GM12878 (cell line): ENCODE measurements at regions not wholly inside any gene's neighbourhood (a gene's known extent, or its start where the extent isn't known, plus 50 kb on each side); places are given as distances from the start of the nearest gene placed in this dataset.

Source experiments
- ATAC-seq: fragments of 200-7000 bp; cut with Tn5 transposase; 3 replicates; pipeline ENCODE4 v1.9.1; 2020; ENCODE audit warnings: mild to moderate bottlenecking, moderate library complexity
- BruUV-seq: library from RNA; stranded (reverse); fragments of 400-500 nt; replicated peaks from 2 replicates; lab custom pipeline; 2021; lab: Mats Ljungman, UMichigan
- CTCF ChIA-PET: fragments of 300-600 bp; sonication (Branson Sonifier 250); formaldehyde crosslinking; extraction: SDS; loops from one replicate; lab custom pipeline; 2021; ENCODE audit warnings: inconsistent platforms; lab: Yijun Ruan, JAX
- POLR2A ChIA-PET: fragments of 350-600 bp; formaldehyde crosslinking; extraction: SDS; loops from one replicate; lab custom pipeline; 2021; ENCODE audit warnings: inconsistent platforms; lab: Charles Lee
- RAD21 ChIA-PET: fragments of 300-600 bp; sonication (Branson Sonifier 250); formaldehyde crosslinking; loops from one replicate; lab custom pipeline; 2023; ENCODE audit warnings: antibody characterized with exemption; ENCODE audit not compliant: unreplicated experiment; lab: Charles Lee
- SMC1A ChIA-PET: fragments of 300-600 bp; sonication (Branson Sonifier 250); formaldehyde crosslinking; loops from one replicate; lab custom pipeline; 2023; ENCODE audit not compliant: unreplicated experiment, uncharacterized antibody; lab: Charles Lee
- DNase-seq: peaks from one replicate; pipeline ENCODE4 v3.0.0-alpha.2; 2011; ENCODE audit warnings: low read depth, low spot score
- FAIRE-seq: peaks from 3 replicates; lab custom pipeline; 2011; peaks lifted over from hg19 to GRCh38; lab: Jason Lieb, UNC
- H2AFZ ChIP-seq: 2 replicates; pipeline ENCODE4 v1.6.0; 2011; ENCODE audit warnings: low read depth, low read length, control low read depth; ENCODE audit not compliant: control insufficient read depth
- H3K27ac ChIP-seq: 2 replicates; pipeline ENCODE4 v1.5.1; 2011; ENCODE audit warnings: control low read depth; ENCODE audit not compliant: control insufficient read depth, insufficient read depth
- H3K27me3 ChIP-seq, 2 experiments: replicated peaks in 1 of 2; 2 replicates each; pipeline versions ENCODE4 v1.6.0 to v1.6.1; 2011; ENCODE audit warnings: low read length in 1 of 2; ENCODE audit not compliant: control insufficient read depth in 2 of 2, insufficient read depth in 2 of 2
- H3K36me3 ChIP-seq, 2 experiments: 2 replicates each; pipeline ENCODE4 v1.5.1; 2011; ENCODE audit warnings: low read length in 1 of 2; ENCODE audit not compliant: control insufficient read depth in 2 of 2, insufficient read depth in 2 of 2
- H3K4me1 ChIP-seq: 2 replicates; pipeline ENCODE4 v1.6.1; 2011; ENCODE audit warnings: mild to moderate bottlenecking, low read length, moderate library complexity, mixed read lengths; ENCODE audit not compliant: control insufficient read depth, insufficient read depth
- H3K4me2 ChIP-seq: 2 replicates; pipeline ENCODE4 v1.6.0; 2011; ENCODE audit warnings: control low read depth; ENCODE audit not compliant: control insufficient read depth, insufficient read depth
- H3K4me3 ChIP-seq: fragments of 200-600 bp; sonication (generic); 2 replicates; pipeline ENCODE4 v1.5.1; 2016
- H3K79me2 ChIP-seq: 2 replicates; pipeline ENCODE4 v1.6.0; 2011; ENCODE audit warnings: low read length; ENCODE audit not compliant: control insufficient read depth, insufficient read depth
- H3K9ac ChIP-seq: 2 replicates; pipeline ENCODE4 v1.8.0; 2011; ENCODE audit warnings: low read length, control low read depth, mixed read lengths; ENCODE audit not compliant: control insufficient read depth, insufficient read depth
- H3K9me3 ChIP-seq: replicated peaks from 3 replicates; pipeline ENCODE4 v1.5.1; 2011; ENCODE audit warnings: mild to moderate bottlenecking, low read length; ENCODE audit not compliant: control insufficient read depth, insufficient read depth
- H4K20me1 ChIP-seq: 2 replicates; pipeline ENCODE4 v1.6.0; 2011; ENCODE audit not compliant: control insufficient read depth, insufficient read depth
- ATF3 ChIP-seq: IDR thresholded peaks from 2 replicates; pipeline ENCODE4 v1.6.1; 2011; ENCODE audit warnings: low read depth, mild to moderate bottlenecking, low read length, moderate library complexity, borderline replicate concordance; ENCODE audit errors: extremely low read depth
- CUX1 ChIP-seq: IDR thresholded peaks from 2 replicates; pipeline ENCODE4 v1.6.1; 2012; ENCODE audit warnings: improper control_type of control experiment, low read depth, low read length; ENCODE audit not compliant: insufficient replicate concordance
- GABPA ChIP-seq: IDR thresholded peaks from 2 replicates; pipeline ENCODE4 v1.6.1; 2014; ENCODE audit warnings: antibody characterized with exemption, low read depth, mild to moderate bottlenecking, inconsistent platforms
- KAT2A ChIP-seq: conservative IDR thresholded peaks from 2 replicates; pipeline ENCODE4 v1.6.1; 2011; ENCODE audit warnings: low read depth, low read length; ENCODE audit not compliant: control insufficient read depth
- KLF5 ChIP-seq: fragments of 450-650 bp; IDR thresholded peaks from 2 replicates; pipeline ENCODE4 v1.6.1; 2014; ENCODE audit warnings: mild to moderate bottlenecking; ENCODE audit not compliant: partially characterized antibody
- LARP7 ChIP-seq: fragments of 450-650 bp; IDR thresholded peaks from 2 replicates; pipeline ENCODE4 v1.6.1; 2017; ENCODE audit warnings: mild to moderate bottlenecking
- NFXL1 ChIP-seq: fragments of 450-650 bp; IDR thresholded peaks from 2 replicates; pipeline ENCODE4 v1.6.1; 2017; ENCODE audit warnings: antibody characterized with exemption, mild to moderate bottlenecking, borderline replicate concordance
- NRF1 ChIP-seq: conservative IDR thresholded peaks from 2 replicates; pipeline ENCODE4 v1.6.1; 2011; ENCODE audit warnings: mild to moderate bottlenecking, low read depth, low read length, improper control_type of control experiment
- SMAD1 ChIP-seq: fragments of 450-650 bp; IDR thresholded peaks from 2 replicates; pipeline ENCODE4 v1.6.1; 2018; ENCODE audit warnings: mild to moderate bottlenecking, low read depth; ENCODE audit not compliant: partially characterized antibody
- SRF ChIP-seq, 2 experiments: IDR thresholded peaks; 2 replicates each; pipeline ENCODE4 v1.6.1; 2011; ENCODE audit warnings: low read depth in 2 of 2, low read length in 2 of 2, mild to moderate bottlenecking in 1 of 2, moderate library complexity in 1 of 2
- WGBS: methylation state at CpG from one replicate; pipeline ENCODE4 v1.1.6; 2016; ENCODE audit warnings: low lambda C conversion rate; ENCODE audit not compliant: insufficient replicate concordance, insufficient coverage; ENCODE audit errors: missing lambda C conversion rate; 5-methylcytosine and 5-hydroxymethylcytosine counted together
- in situ Hi-C: fragments of 300-500 bp; cut with MboI; formaldehyde crosslinking; loops from 9 replicates; pipeline ENCODE4 v1.14.3; 2018; ENCODE audit warnings: mixed read lengths
- intact Hi-C: fragments of 100-400 bp; cut with micrococcal nuclease; formaldehyde crosslinking; loops from one replicate; pipeline ENCODE4 v1.14.2; 2022; ENCODE audit not compliant: unreplicated experiment

- Histone ChIP-seq H3K79me2 (no peaks in the 10 kb centered on the region), H4K20me1 (no peaks in the 10 kb centered on the region), H3K36me3 (no peaks in the 10 kb centered on the region), H3K4me3 (no peak overlapping the region), H3K27me3 (peaks cover 0 to 6% of the 10 kb centered on the region in 2 experiments; a peak in 3 of 4 replicates), H3K9ac (no peak overlapping the region), H3K9me3 (no peaks in the 10 kb centered on the region), H2AFZ (no peak overlapping the region), H3K4me2 (no peak overlapping the region), H3K4me1 (no peaks in the 10 kb centered on the region), H3K27ac (no peak overlapping the region)
- ChIA-PET SMC1A (no interaction called here), CTCF (interaction anchor here (0.6 kb wide), 1 partner anchor 58 kb away, joined by 3 read pairs; no protein-coding TSS in a partner anchor), RAD21 (no interaction called here), POLR2A (no interaction called here)
- DNase-seq, result no peak
- ATAC-seq, result no peak
- WGBS, result 55% methylated on average over 7 of the region's 7 CpGs
- TF ChIP-seq NFXL1 (no peak), LARP7 (no peak), KLF5 (no peak), CUX1 (no peak), SMAD1 (no peak), NRF1 (no peak), GABPA (no peak), KAT2A (no peak), ATF3 (no peak), SRF (IDR thresholded peaks at IDR 0.05; ENCODE audit: low read depth in 2 of 2, low read length in 2 of 2) (no peak)
- BruUV-seq, result no TSS peak
- intact Hi-C loops, result no loop called here
- FAIRE-seq, result no peak
- in situ Hi-C loops, result no loop called here
Measured at GRCh38 chr3:13688824-13689223, 139.9 kb downstream of the FBLN2 start.
